ENCODE measurements at regions not wholly inside any gene's neighbourhood (a gene's known extent, or its start where the extent isn't known, plus 50 kb on each side); places are given as distances from the start of the nearest gene placed in this dataset.

- DNase-seq: no peak
Observed at GRCh38 chr4:84441758-84442377, 57.2 kb downstream of the NKX6-1 start.

- DNase-seq: no peak
Observed at GRCh38 chr4:84439996-84440395, 59.1 kb downstream of the NKX6-1 start.

DNA sequence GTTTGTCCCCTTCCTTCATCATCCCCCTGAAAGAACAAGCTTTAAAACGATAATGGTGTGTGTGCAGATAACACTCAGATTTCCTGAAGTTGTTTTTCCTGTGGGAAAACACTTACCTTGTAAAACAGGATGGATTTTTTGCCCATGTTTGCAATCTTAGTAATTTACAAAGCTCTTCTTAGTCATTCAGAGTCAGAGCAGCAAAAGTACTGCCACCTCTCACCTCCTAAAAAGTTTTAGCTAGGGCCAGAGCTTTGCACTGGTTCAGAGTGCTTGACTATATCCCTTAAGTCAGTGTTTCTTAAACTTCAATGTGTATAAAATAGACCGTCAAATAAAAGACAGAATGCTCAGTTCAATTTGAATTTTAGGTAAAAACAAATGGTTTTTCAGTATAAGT lies 62.3 kb downstream of the NKX6-1 start:
- no peak for DNase-seq

DNA sequence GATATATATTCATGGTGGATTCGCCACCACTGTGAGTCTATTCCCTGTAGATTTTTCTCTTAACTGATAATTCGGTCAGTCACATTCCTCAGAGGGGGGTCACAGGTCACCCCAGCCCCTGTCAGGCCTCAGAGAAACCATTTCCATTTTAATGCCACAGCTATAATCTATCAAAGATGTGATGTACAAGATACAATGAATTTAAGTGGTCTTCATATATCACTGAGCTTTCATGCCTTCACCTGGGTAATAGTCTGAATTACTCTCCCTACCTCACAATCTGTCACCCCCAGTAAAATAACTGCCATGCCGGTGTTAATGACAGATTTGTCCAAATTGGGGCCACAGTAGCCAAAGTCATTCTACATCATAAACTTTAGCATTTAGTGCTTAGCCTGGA lies 64.7 kb downstream of the NKX6-1 start:
- DNase-seq: no peak

GRCh38 chr4:84433633-84434222 lies 65.4 kb downstream of the NKX6-1 start:
- DNase-seq: no peak

GRCh38 chr4:84432713-84433112 lies 66.4 kb downstream of the NKX6-1 start:
- DNase-seq: no peak

GRCh38 chr4:84420608-84421007 lies 78.5 kb downstream of the NKX6-1 start:
- no peak for DNase-seq

DNA sequence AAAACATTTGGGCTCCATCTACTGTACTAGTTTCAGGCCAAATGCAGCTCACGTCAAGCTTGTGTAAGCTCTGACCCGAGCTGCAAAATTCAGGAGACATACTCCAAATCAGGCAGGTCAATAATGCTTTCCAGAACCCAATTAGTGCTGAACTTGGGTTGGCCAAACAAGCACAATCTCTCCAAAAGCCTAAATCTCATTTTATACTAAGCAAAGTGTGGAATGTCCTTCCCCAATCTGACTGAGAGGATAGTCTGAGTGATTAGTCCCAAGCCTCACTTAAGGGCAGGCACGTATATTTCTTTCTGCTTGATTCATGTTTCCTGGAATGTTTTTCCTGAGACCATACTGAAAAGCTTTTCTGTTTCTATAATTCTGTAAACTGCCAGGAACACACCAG lies 79.9 kb downstream of the NKX6-1 start:
- DNase-seq: no peak

GRCh38 chr4:84417997-84418709 lies 80.9 kb downstream of the NKX6-1 start:
- DNase-seq: no peak

DNA sequence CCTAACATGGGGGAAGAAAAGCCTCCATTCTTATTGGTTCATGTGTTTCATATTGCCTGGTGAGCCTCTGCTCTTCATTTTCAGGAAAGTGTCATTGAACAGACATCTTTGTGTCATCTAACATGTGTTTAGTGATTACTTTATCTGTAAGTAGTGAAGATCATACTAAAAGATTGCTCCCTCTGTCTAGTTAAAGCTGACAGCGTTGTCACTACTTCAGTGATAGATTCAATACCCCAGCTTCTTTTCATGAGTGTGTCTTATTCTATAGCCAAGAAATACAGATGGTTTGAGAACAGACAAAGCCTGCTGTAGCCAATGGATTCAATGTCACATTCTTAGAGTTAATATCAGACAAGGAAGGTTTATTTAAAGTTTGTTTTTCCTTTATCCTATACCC lies 85.1 kb downstream of the NKX6-1 start:
- DNase-seq: no peak

DNA sequence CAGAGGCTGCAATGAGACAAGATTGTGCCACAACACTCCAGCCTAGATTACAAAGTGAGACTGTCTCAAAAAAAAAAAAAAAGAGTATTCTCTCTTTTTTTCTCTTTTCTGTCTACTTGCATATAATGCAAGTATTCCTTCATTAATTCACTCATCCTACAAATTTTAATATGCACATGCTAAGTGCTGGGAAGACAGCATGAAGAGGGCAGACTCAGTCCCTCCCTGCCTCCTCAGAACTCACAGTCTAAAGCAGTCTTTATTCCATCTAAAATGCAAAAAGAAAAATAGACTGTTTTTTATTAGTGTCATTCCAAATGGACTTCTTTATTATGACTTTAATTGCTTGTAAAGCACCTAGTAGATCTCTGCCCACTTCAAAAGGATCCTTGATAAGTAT lies 85.6 kb downstream of the NKX6-1 start:
- no peak for DNase-seq

- no peak for DNase-seq
Observed at GRCh38 chr4:84412062-84412461, 87.0 kb downstream of the NKX6-1 start.

- no peak for DNase-seq
Observed at GRCh38 chr4:84407554-84408407, 91.3 kb downstream of the NKX6-1 start.

DNA sequence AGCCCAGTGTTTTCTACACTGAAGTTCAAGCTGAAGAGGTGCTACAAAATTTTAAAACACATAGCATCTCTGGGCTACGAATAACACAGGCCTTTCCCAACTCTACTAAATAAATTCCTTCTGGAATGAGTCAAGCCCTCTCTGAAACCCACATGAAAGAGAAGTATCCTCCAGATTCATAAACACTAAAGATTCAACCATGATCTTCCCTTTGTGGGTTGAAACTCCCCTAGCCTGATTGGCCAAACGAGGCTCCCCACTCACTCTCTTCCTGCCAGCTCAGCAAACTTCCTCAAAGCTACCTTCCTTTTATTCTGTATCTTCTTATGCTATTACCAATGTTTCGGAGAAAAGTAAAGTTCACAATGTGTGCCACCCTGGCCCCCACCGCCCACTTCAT lies 95.4 kb downstream of the NKX6-1 start:
- DNase-seq: no peak

GRCh38 chr4:84401701-84402306 lies 97.3 kb downstream of the NKX6-1 start:
- DNase-seq: no peak

- DNase-seq: no peak
Observed at GRCh38 chr4:84394386-84394785, 104.7 kb downstream of the NKX6-1 start.

GRCh38 chr4:84392951-84393590 lies 106.0 kb downstream of the NKX6-1 start:
- no peak for DNase-seq

DNA sequence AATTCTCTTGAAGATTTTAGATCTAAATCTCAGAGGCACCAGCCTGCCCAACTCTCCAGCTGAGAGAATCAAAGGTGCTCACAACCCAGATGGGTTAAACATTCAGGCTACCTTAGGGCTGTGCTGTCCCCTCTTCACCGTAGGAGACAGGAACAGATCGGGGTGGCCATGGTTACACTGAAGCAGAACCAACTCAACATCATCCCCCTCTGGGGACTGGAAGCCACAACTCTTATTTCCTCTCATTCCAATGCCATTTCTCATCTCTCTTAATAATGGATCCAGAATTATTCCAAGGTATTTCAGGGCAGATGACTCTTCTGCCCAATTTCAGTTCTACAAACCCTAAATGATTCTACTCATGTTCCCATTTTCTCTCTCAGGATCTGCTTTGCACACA lies 109.7 kb downstream of the NKX6-1 start:
- DNase-seq: no peak

- no peak for DNase-seq
Observed at GRCh38 chr4:84385203-84385602, 113.9 kb downstream of the NKX6-1 start.

DNA sequence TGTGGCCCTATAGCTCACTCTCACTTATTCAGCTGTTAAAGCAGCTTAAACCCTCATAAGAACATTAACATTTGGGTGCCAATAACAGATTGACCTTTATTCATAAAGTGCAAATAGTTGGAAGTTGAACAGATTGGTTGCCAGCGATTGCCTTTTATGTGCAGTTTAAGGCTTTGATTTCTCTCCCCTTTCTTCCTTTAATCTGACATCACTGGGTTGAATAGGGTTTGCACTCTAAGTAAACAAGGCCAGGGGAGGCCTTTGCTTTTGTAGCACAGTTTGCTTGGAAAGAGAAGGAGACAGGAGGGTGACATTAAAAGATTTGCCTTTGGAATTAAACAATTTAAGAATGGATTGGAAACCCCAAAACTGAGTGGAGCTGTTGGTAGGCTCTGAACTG lies 114.3 kb downstream of the NKX6-1 start:
- no peak for DNase-seq

- no peak for DNase-seq
Observed at GRCh38 chr4:84381759-84382158, 117.3 kb downstream of the NKX6-1 start.

DNA sequence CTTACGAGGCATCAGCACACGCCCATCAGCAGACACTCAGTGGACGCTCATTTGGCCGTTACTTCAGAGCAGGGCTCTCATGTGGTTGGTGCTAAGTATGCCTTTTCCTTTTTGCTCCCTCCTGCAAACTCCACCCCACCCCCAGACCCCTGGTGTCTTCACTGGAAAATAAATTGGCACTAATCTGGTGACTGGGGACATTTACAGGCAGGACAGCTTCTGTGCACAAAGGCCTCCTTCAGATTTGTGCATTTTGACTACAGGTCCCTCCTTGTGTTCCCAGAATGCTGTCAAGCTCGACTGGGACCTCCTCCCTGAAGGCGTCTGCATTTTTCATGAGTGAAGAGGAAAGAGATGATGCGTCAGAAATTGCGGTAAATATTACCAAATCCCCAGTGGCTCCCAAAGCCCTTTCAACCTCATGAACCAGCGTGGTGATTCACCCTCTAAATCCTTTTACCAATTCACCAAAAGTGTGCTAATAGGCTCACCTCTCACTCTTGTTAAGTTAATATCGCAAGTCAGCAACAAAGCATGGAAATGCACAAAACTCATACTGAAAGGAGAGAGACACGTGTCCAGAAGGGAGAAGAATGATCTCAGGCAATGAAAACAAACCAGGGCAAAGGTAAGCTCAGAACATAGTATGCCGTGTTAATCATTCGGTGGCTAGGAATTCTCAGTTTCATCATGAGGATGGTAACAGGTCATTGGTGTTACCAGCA lies 119.0 kb downstream of the NKX6-1 start:
- no peak for DNase-seq
